A549 (cell line): ENCODE measurements at regions not wholly inside any gene's neighbourhood (a gene's known extent, or its start where the extent isn't known, plus 50 kb on each side); places are given as distances from the start of the nearest gene placed in this dataset.

Experiments used
- CBX8 ChIP-seq: fragments of 200-600 bp; sonication (generic); IDR thresholded peaks from 2 replicates; pipeline ENCODE4 v1.6.1; 2016
- EP300 ChIP-seq, 2 experiments: fragments of >200 bp; sonication (Bioruptor Twin); formaldehyde crosslinking; IDR thresholded peaks; 2 replicates in 1 of 2; 3 replicates in 1 of 2; pipeline ENCODE4 v1.6.1; 2016 to 2017
- ESRRA ChIP-seq: fragments of 150-350 bp; IDR thresholded peaks from 2 replicates; pipeline ENCODE4 v1.6.1; 2014; ENCODE audit warnings: mild to moderate bottlenecking, low read length, borderline replicate concordance
- MAFK ChIP-seq: fragments of 450-650 bp; IDR thresholded peaks from 2 replicates; pipeline ENCODE4 v1.6.1; 2014; ENCODE audit not compliant: partially characterized antibody
- MYC ChIP-seq: IDR thresholded peaks from 2 replicates; pipeline ENCODE4 v1.6.1; 2012; ENCODE audit warnings: mild to moderate bottlenecking, inconsistent platforms, low read length, improper control_type of control experiment, borderline replicate concordance
- POLR2A ChIP-seq: IDR thresholded peaks from 2 replicates; pipeline ENCODE4 v1.6.1; 2012; ENCODE audit warnings: mild to moderate bottlenecking, low read length
- POLR2AphosphoS2 ChIP-seq: conservative IDR thresholded peaks from 2 replicates; pipeline ENCODE4 v1.6.1; 2012; ENCODE audit warnings: low read length, improper control_type of control experiment, inconsistent platforms
- RAD21 ChIP-seq, 2 experiments: fragments of >200 bp in 1 of 2; sonication (Bioruptor Twin) in 1 of 2; formaldehyde crosslinking in 1 of 2; IDR thresholded peaks in 1 of 2; conservative IDR thresholded peaks in 1 of 2; 2 replicates in 1 of 2; 3 replicates in 1 of 2; pipeline ENCODE4 v1.6.1; 2012 to 2018; ENCODE audit warnings: inconsistent platforms in 1 of 2
- TF ChIP-seq, protein P1 (sequence below): fragments of 150-350 bp; IDR thresholded peaks from 2 replicates; pipeline ENCODE4 v1.6.1; 2014; ENCODE audit warnings: low read depth, mild to moderate bottlenecking, low read length
- TF ChIP-seq, protein P2 (sequence below): fragments of >200 bp; sonication (Bioruptor Twin); formaldehyde crosslinking; IDR thresholded peaks from 3 replicates; pipeline ENCODE4 v1.5.1; 2016
- TF ChIP-seq, protein P3 (sequence below): IDR thresholded peaks from 2 replicates; pipeline ENCODE4 v1.6.1; 2012
- TF ChIP-seq, protein P4 (sequence below): fragments of 250-450 bp; sonication (Bioruptor Pico); IDR thresholded peaks from 2 replicates; pipeline ENCODE4 v1.5.0; 2021; ENCODE audit warnings: mild to moderate bottlenecking, moderate library complexity, borderline replicate concordance
- TF ChIP-seq, protein P5 (sequence below): fragments of 200-600 bp; sonication (generic); IDR thresholded peaks from 2 replicates; pipeline ENCODE4 v1.6.1; 2016; ENCODE audit warnings: antibody characterized with exemption, mild to moderate bottlenecking, moderate library complexity

DNA sequence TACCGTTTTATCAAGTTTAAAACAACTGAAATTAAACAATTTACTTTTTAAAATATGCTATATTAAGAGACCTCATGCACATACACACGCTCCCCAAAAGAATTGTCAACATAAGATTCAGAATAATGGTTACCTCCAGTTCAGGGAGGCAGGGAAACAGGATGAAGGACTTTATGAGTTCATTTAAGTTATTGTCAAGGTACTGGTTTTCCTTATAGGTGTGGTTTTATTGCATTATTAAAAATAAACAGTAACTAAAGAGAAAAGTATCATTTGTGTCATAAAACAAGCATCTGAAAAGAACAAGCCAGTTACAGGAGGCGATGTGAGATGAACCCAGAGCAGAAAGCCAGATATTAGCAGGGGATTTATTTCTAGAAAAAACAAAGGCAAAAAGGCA is 2376.7 kb downstream of the MAT2B start:
- TF ChIP-seq, protein P1, sequence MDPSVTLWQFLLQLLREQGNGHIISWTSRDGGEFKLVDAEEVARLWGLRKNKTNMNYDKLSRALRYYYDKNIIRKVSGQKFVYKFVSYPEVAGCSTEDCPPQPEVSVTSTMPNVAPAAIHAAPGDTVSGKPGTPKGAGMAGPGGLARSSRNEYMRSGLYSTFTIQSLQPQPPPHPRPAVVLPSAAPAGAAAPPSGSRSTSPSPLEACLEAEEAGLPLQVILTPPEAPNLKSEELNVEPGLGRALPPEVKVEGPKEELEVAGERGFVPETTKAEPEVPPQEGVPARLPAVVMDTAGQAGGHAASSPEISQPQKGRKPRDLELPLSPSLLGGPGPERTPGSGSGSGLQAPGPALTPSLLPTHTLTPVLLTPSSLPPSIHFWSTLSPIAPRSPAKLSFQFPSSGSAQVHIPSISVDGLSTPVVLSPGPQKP, result no peak
- TF ChIP-seq, protein P2, sequence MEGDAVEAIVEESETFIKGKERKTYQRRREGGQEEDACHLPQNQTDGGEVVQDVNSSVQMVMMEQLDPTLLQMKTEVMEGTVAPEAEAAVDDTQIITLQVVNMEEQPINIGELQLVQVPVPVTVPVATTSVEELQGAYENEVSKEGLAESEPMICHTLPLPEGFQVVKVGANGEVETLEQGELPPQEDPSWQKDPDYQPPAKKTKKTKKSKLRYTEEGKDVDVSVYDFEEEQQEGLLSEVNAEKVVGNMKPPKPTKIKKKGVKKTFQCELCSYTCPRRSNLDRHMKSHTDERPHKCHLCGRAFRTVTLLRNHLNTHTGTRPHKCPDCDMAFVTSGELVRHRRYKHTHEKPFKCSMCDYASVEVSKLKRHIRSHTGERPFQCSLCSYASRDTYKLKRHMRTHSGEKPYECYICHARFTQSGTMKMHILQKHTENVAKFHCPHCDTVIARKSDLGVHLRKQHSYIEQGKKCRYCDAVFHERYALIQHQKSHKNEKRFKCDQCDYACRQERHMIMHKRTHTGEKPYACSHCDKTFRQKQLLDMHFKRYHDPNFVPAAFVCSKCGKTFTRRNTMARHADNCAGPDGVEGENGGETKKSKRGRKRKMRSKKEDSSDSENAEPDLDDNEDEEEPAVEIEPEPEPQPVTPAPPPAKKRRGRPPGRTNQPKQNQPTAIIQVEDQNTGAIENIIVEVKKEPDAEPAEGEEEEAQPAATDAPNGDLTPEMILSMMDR, result no peak
- TF ChIP-seq, protein P3, sequence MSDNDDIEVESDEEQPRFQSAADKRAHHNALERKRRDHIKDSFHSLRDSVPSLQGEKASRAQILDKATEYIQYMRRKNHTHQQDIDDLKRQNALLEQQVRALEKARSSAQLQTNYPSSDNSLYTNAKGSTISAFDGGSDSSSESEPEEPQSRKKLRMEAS, result no peak
- TF ChIP-seq, protein P4, sequence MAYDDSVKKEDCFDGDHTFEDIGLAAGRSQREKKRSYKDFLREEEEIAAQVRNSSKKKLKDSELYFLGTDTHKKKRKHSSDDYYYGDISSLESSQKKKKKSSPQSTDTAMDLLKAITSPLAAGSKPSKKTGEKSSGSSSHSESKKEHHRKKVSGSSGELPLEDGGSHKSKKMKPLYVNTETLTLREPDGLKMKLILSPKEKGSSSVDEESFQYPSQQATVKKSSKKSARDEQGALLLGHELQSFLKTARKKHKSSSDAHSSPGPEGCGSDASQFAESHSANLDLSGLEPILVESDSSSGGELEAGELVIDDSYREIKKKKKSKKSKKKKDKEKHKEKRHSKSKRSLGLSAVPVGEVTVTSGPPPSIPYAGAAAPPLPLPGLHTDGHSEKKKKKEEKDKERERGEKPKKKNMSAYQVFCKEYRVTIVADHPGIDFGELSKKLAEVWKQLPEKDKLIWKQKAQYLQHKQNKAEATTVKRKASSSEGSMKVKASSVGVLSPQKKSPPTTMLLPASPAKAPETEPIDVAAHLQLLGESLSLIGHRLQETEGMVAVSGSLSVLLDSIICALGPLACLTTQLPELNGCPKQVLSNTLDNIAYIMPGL (CRISPR knock-in tag), result no peak
- TF ChIP-seq ESRRA (no peak), EP300 (IDR thresholded peaks at IDR 0.05) (no peak), MAFK (no peak), RAD21 (conservative IDR thresholded peaks at IDR 0.05 in 1 of 2, IDR thresholded peaks at IDR 0.05 in 1 of 2) (no peak), MYC (no peak), POLR2A (no peak), CBX8 (no peak), POLR2AphosphoS2 (no peak)
- TF ChIP-seq, protein P5, sequence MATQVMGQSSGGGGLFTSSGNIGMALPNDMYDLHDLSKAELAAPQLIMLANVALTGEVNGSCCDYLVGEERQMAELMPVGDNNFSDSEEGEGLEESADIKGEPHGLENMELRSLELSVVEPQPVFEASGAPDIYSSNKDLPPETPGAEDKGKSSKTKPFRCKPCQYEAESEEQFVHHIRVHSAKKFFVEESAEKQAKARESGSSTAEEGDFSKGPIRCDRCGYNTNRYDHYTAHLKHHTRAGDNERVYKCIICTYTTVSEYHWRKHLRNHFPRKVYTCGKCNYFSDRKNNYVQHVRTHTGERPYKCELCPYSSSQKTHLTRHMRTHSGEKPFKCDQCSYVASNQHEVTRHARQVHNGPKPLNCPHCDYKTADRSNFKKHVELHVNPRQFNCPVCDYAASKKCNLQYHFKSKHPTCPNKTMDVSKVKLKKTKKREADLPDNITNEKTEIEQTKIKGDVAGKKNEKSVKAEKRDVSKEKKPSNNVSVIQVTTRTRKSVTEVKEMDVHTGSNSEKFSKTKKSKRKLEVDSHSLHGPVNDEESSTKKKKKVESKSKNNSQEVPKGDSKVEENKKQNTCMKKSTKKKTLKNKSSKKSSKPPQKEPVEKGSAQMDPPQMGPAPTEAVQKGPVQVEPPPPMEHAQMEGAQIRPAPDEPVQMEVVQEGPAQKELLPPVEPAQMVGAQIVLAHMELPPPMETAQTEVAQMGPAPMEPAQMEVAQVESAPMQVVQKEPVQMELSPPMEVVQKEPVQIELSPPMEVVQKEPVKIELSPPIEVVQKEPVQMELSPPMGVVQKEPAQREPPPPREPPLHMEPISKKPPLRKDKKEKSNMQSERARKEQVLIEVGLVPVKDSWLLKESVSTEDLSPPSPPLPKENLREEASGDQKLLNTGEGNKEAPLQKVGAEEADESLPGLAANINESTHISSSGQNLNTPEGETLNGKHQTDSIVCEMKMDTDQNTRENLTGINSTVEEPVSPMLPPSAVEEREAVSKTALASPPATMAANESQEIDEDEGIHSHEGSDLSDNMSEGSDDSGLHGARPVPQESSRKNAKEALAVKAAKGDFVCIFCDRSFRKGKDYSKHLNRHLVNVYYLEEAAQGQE, result no peak
